ENCODE measurements at regions not wholly inside any gene's neighbourhood (a gene's known extent, or its start where the extent isn't known, plus 50 kb on each side); places are given as distances from the start of the nearest gene placed in this dataset.
"Not testable (repeated sequence)": the region's sequence is repeated elsewhere in the genome, so short reads cannot be mapped to it uniquely, and the experiment has no call there.

GRCh38 chr10:100636848-100637553 lies 101.3 kb downstream of the HIF1AN start:
- H3K4me2 ChIP-seq = peak overlapping the region; percentile 14 to 71 (median 53); a peak in 21 of 22 replicates
- no peak overlapping the region for H3K9ac ChIP-seq
- no peaks in the 10 kb centered on the region for H4K20me1 ChIP-seq
- no peaks in the 10 kb centered on the region for H3K9me3 ChIP-seq (replicated peaks in 1 of 11)
- H3K36me3 ChIP-seq = no peaks in the 10 kb centered on the region
- TF ChIP-seq Cebpa-rat (IDR thresholded peaks at IDR 0.05) = no peak
- H3K4me3 ChIP-seq = no peak overlapping the region
- H3K27ac ChIP-seq = no peak overlapping the region
- H3K4me1 ChIP-seq = peaks cover 8 to 17% (median 9%) of the 10 kb centered on the region in 10 experiments
- H3K27me3 ChIP-seq = no peaks in the 10 kb centered on the region

- Histone ChIP-seq H3K36me3 (no peaks in the 10 kb centered on the region), H4K20me1 (no peaks in the 10 kb centered on the region), H3K27ac (no peak overlapping the region), H3K4me3 (no peak overlapping the region), H3K4me1 (peaks cover 8 to 19% (median 9%) of the 10 kb centered on the region in 10 experiments), H3K27me3 (no peaks in the 10 kb centered on the region), H3K4me2 (peak overlapping the region; percentile 14 to 71 (median 53)), H3K9me3 (replicated peaks in 1 of 11) (no peaks in the 10 kb centered on the region), H3K9ac (no peak overlapping the region)
- no peak for TF ChIP-seq Cebpa-rat (IDR thresholded peaks at IDR 0.05)
Observed at GRCh38 chr10:100637785-100638184, 102.0 kb downstream of the HIF1AN start.

- H3K27me3 ChIP-seq; H3K4me2 ChIP-seq; H3K9ac ChIP-seq; H3K27ac ChIP-seq; H3K9me3 ChIP-seq (replicated peaks in 1 of 11); H3K36me3 ChIP-seq; H3K4me3 ChIP-seq; H4K20me1 ChIP-seq: not testable (repeated sequence)
- H3K4me1 ChIP-seq = peaks cover 8 to 19% (median 9%) of the 10 kb centered on the region in 10 experiments
Observed at GRCh38 chr10:100638969-100639368, 103.2 kb downstream of the HIF1AN start.

GRCh38 chr10:100642295-100642994 lies 102.9 kb upstream of the PAX2 start:
- H3K27ac ChIP-seq = no peak overlapping the region
- H3K27me3 ChIP-seq = no peaks in the 10 kb centered on the region
- no peak for TF ChIP-seq Cebpa-rat (IDR thresholded peaks at IDR 0.05)
- H4K20me1 ChIP-seq = no peaks in the 10 kb centered on the region
- H3K9ac ChIP-seq = no peak overlapping the region
- no peaks in the 10 kb centered on the region for H3K9me3 ChIP-seq (replicated peaks in 1 of 11)
- H3K4me1 ChIP-seq = peaks cover 4 to 15% (median 6%) of the 10 kb centered on the region in 10 experiments
- no peaks in the 10 kb centered on the region for H3K36me3 ChIP-seq
- no peak overlapping the region for H3K4me3 ChIP-seq
- H3K4me2 ChIP-seq = peak overlapping the region in 2 of 11 experiments; percentile 0 to 6; a peak in 1 of 22 replicates

- no peaks in the 10 kb centered on the region for H3K9me3 ChIP-seq (replicated peaks in 1 of 11)
- H3K36me3 ChIP-seq = no peaks in the 10 kb centered on the region
- no peaks in the 10 kb centered on the region for H4K20me1 ChIP-seq
- no peak overlapping the region for H3K27ac ChIP-seq
- no peak overlapping the region for H3K4me3 ChIP-seq
- H3K4me2 ChIP-seq = no peak overlapping the region
- H3K9ac ChIP-seq = no peak overlapping the region
- TF ChIP-seq Cebpa-rat (IDR thresholded peaks at IDR 0.05) = no peak
- H3K27me3 ChIP-seq = no peaks in the 10 kb centered on the region
- peaks cover 0 to 8% (median 0%) of the 10 kb centered on the region in 10 experiments; a peak in 2 of 20 replicates for H3K4me1 ChIP-seq
Observed at GRCh38 chr10:100645091-100645490, 100.3 kb upstream of the PAX2 start.

- Histone ChIP-seq H3K27me3 (no peaks in the 10 kb centered on the region), H3K4me2 (no peak overlapping the region)
Observed at GRCh38 chr10:100645613-100646392, 99.6 kb upstream of the PAX2 start.

GRCh38 chr10:100647928-100648327 lies 97.5 kb upstream of the PAX2 start:
- Histone ChIP-seq H3K27me3 (peaks cover 8 to 10% (median 10%) of the 10 kb centered on the region in 11 experiments), H3K4me3 (no peak overlapping the region), H3K9ac (no peak overlapping the region)

More at GRCh38 chr10:100645613-100646392, 99.6 kb upstream of the PAX2 start:
- Histone ChIP-seq H3K4me1 (peaks cover 0 to 8% (median 0%) of the 10 kb centered on the region in 10 experiments; a peak in 2 of 20 replicates), H4K20me1 (no peaks in the 10 kb centered on the region), H3K4me3 (no peak overlapping the region), H3K36me3 (no peaks in the 10 kb centered on the region), H3K9me3 (replicated peaks in 1 of 11) (no peaks in the 10 kb centered on the region), H3K9ac (no peak overlapping the region), H3K27ac (no peak overlapping the region)
- no peak for TF ChIP-seq Cebpa-rat (IDR thresholded peaks at IDR 0.05)

GRCh38 chr10:100650693-100651092 lies 94.7 kb upstream of the PAX2 start:
- Histone ChIP-seq H3K9ac (no peak overlapping the region), H3K9me3 (replicated peaks in 1 of 11) (0 out of 22 replicates have a peak, but pooled peaks cover 0 to 3% (median 0%) of the 10 kb centered on the region in 11 experiments), H3K27ac (no peak overlapping the region), H3K4me3 (no peak overlapping the region), H3K27me3 (peaks cover 35 to 38% (median 38%) of the 10 kb centered on the region in 11 experiments), H4K20me1 (no peaks in the 10 kb centered on the region; a peak in 2 of 22 replicates), H3K4me2 (no peak overlapping the region), H3K4me1 (peaks cover 0 to 10% (median 7%) of the 10 kb centered on the region in 10 experiments; a peak in 11 of 20 replicates), H3K36me3 (no peaks in the 10 kb centered on the region)
- no peak for TF ChIP-seq Cebpa-rat (IDR thresholded peaks at IDR 0.05)

More at GRCh38 chr10:100647928-100648327, 97.5 kb upstream of the PAX2 start:
- Histone ChIP-seq H3K4me2 (no peak overlapping the region), H3K4me1 (peaks cover 0 to under 1% (median 0%) of the 10 kb centered on the region in 10 experiments; a peak in 5 of 20 replicates), H3K9me3 (replicated peaks in 1 of 11) (no peaks in the 10 kb centered on the region), H3K27ac (no peak overlapping the region), H4K20me1 (no peaks in the 10 kb centered on the region; a peak in 2 of 22 replicates), H3K36me3 (no peaks in the 10 kb centered on the region)
- TF ChIP-seq Cebpa-rat (IDR thresholded peaks at IDR 0.05) = no peak

GRCh38 chr10:100651099-100651498 lies 94.3 kb upstream of the PAX2 start:
- H3K36me3 ChIP-seq; H3K9me3 ChIP-seq (replicated peaks in 1 of 11); H4K20me1 ChIP-seq; H3K9ac ChIP-seq; H3K27ac ChIP-seq; H3K4me1 ChIP-seq; H3K4me3 ChIP-seq; H3K4me2 ChIP-seq: not testable (repeated sequence)
- H3K27me3 ChIP-seq = peaks cover 39 to 42% (median 42%) of the 10 kb centered on the region in 11 experiments
